Hippocampal formation (tissue), 2 donors: ENCODE measurements at regions not wholly inside any gene's neighbourhood (a gene's known extent, or its start where the extent isn't known, plus 50 kb on each side); places are given as distances from the start of the nearest gene placed in this dataset.

Experiments
- DNase-seq, 2 donors: peaks; one replicate each; lab custom pipeline; 2025; lab: John Stamatoyannopoulos, UW

DNA sequence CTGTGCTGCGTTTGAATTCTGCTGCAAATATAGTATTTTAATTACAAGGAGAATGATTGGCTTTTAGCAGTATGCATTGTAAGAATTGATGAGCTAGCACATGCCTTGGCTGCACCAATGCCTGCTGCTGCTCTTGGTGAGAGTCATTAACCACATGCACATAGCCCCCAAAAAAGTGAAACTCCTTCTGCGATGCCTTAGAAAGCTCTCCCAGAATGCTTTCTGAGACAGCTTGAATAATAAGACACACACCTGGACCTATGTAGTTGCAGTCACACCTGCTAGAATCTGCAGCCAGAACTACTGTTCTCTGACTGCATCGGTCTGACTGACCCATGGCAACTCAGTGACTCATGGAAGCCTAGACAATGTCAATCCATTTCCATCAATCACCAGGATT lies 170.1 kb upstream of the DDX18 start:
- no peak for DNase-seq

DNA sequence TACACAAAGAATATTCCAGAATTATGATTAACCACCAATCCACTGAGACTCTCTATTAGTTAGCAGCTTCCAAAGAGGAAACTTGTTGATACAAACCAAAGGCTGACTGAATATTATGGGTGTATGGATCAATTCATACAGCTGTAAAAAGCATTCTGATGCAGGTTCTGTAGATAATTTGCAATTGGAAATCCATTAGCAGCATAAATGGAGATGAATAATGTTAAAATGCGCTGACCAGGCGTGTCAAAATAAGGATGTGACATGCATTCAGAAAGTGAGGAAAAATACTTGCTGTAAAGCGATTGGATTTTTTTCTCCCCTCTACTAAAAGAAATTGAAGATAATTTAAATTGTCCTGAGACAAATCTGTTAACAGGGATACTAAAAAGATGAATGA lies 169.0 kb upstream of the DDX18 start:
- DNase-seq, result no peak

GRCh38 chr2:117646099-117646498 lies 168.4 kb upstream of the DDX18 start:
- DNase-seq, result no peak

- DNase-seq, result no peak
These were observed 167.6 kb upstream of the DDX18 start for GRCh38 chr2:117646872-117647271.

DNA sequence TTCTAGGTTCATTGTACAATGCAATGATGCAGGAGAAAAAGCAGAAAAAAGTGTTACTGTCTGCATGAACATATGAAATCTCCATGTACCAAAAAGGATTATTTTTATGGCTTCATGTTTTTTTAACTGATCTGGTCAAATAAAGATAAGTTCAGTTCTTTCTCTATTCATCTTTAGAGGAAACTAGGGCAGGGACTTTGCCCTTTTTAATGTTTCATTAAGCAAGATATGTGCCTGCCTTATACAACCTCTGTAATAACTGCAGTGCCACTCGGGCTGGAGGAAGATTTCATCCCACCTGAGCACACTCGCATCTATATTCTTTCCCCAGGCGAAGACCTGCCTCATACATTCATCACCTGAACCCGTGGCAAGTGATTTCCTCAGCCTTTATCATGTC lies 157.9 kb upstream of the DDX18 start:
- no peak for DNase-seq

DNA sequence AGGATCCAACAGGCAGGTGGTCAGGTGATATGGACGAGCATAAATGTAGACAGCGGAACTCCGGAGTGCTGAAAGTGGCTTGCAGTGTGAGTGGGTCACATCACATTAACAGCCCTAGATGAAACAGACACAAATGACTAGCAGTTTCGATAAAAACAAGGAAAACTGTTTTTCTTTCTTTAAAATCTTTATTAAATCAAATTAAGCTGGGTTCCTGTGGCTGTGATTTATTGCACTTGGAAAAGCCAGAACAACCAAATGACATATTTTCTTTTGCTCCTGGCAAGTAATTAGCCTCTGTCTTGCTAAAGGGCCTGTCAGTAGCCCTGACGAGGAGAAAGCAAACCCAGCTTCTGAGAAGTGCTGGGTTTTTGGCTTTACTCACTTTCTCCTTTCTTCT lies 152.9 kb upstream of the DDX18 start:
- DNase-seq, result no peak

DNA sequence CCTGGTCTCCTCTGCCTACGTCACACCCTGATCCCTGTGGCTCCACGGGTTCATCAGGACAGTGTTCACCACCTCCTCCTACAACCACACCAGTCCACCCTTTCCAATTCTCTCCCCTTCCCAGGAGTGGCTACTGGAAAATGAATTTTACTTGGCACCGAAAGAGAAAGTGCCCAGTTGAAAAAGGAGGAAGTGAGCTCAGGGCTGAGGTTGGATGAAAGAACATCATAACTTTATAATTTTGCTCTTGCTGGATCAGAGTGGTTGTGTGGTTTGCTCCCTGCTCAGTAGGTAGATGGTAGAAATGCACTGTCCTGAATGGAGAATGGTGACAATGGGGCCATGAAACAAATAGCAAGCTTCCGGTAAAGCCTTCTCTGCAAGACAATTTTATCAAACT lies 140.3 kb upstream of the DDX18 start:
- DNase-seq, result no peak

GRCh38 chr2:117679952-117680351 lies 134.5 kb upstream of the DDX18 start:
- DNase-seq, result no peak

DNA sequence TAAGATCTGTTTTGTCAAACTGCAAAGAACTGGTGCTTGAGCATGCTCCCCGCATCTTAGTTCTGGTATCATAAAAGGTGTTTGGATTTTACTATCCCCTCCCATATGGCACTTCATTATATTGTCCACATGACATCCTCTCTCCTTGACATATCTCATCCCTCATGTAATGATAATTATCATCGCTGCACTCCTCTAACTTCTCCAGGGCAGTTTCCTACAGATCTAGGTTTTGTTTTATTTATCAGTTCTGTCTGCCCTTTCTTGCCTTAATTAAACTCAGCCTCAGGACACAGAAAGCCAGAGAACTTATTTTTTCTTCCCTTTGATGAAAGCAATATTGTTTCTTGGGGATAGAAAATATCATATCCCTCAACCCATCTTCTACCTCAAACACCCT lies 129.6 kb upstream of the DDX18 start:
- DNase-seq, result no peak

GRCh38 chr2:117686699-117687098 lies 127.8 kb upstream of the DDX18 start:
- no peak for DNase-seq

GRCh38 chr2:117691595-117691994 lies 122.9 kb upstream of the DDX18 start:
- no peak for DNase-seq

- DNase-seq, result no peak
These were observed 122.3 kb upstream of the DDX18 start for GRCh38 chr2:117692001-117692763.

DNA sequence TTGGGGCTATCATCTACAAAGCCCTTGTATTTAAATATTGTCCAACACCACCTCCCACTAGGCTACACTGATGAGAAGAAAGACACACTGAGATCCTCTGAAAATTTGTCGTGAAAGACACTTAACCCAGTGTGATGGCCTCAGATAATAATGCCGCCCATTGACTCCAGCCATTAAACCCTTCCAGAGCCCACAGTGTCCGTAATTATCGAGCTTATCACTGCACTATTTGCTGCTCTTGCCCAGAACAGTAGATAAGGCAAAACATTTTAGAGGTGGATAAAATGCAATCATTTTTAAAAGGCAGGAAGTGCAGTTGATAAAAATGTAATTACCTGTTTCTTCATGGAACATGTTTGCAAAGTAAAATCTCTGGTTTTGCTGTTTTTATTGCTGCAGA lies 121.3 kb upstream of the DDX18 start:
- DNase-seq, result no peak

- DNase-seq, result no peak
These were observed 120.8 kb upstream of the DDX18 start for GRCh38 chr2:117693651-117694050.

- DNase-seq, result no peak
These were observed 116.2 kb upstream of the DDX18 start for GRCh38 chr2:117698287-117698686.

- no peak for DNase-seq
These were observed 115.7 kb upstream of the DDX18 start for GRCh38 chr2:117698819-117699218.

GRCh38 chr2:117700471-117700870 lies 114.0 kb upstream of the DDX18 start:
- DNase-seq, result no peak

DNA sequence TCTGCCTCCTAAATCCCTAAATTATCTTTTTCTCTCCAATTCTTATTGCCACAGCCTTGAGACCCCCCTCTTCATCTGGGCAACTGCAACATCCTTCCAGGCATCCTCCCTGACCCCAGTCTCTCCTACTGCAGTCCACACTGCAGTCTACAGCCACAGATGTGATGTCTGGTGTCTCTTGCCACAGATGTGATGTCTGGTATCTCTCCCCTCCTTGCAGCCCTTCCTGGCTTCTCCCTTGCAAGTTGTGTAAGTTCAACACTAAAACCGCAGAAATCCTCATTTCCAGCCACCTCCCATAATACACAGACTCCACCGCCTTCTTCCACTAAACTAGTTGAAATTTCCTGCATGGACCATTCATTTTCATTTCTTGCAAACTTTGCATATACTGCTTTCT lies 113.1 kb upstream of the DDX18 start:
- no peak for DNase-seq

- DNase-seq, result no peak
These were observed 112.4 kb upstream of the DDX18 start for GRCh38 chr2:117702098-117702497.

DNA sequence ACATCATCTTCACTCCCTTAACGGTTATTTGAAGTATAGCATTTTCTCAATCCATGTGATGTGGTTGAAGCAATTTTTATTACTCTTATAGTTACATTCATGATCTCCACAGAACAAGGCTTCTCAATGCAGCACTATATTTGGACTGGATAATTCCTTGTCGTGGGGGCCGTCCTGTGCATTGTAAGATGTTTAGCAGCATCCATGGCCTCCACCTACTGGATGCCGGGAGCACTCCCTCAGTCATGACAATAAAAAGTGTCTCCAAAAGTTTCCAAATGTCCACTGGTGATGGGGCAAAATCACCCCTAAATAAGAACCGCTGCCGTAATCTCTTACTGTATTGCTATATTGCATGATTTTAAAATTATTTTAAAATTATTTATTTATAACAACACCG lies 110.6 kb upstream of the DDX18 start:
- no peak for DNase-seq

DNA sequence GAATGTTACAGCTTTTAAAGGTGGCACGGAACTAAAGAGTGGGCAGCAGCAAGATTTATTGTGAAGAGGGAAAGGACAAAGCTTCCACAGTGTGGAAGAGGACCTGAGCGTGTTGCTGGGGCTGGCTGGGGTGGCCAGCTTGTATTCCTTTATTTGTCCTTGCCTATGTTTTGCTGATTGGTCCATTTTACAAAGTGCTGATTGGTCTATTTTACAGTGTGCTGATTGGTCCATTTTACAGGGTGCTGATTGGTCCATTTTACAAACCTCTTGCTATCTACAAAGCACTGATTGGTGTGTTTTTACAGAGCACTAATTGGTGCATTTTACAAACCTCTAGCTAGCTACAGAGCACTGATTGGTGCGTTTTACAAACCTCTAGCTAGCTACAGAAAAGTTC lies 109.7 kb upstream of the DDX18 start:
- no peak for DNase-seq

GRCh38 chr2:117707874-117708273 lies 106.6 kb upstream of the DDX18 start:
- no peak for DNase-seq

DNA sequence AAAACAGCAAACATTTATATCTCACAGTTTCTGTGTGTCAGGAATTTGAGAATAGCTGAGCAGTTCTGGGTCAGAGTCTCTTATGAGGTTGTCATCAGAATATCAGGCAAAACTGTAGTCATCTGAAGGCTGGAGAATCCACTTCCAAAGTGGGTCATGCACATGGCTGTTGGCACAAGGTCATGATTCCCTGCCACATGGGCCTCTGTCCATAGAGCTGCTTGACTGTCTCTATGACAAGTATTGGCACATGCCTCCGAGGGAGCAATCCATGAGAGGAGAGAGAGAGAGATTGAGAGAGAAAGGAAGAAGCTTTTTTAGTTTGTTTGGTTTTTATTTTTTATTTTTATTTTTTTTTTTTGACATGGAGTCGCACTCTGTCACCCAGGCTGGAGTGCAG lies 101.8 kb upstream of the DDX18 start:
- no peak for DNase-seq

DNA sequence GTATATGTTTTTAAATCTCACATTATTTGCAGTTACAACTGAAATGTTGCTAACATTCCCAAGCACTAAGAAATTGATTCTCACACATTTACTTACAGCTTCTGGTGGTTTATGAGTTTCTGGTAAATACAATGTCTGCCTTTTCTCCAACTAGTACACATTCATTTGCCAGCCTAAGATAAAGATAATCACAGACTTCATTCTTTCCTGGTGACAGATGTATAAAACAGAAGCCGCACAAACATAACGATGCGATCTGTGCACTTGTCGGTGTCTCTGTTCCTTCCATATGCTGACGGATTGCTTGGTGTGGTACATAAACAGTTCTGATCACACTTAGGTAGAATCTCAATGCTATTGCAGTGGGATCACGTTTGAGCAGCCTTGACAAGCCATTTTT lies 100.4 kb upstream of the DDX18 start:
- no peak for DNase-seq
